ENCODE measurements at regions not wholly inside any gene's neighbourhood (a gene's known extent, or its start where the extent isn't known, plus 50 kb on each side); places are given as distances from the start of the nearest gene placed in this dataset.
"Not testable (repeated sequence)": the region's sequence is repeated elsewhere in the genome, so short reads cannot be mapped to it uniquely, and the experiment has no call there.

DNA sequence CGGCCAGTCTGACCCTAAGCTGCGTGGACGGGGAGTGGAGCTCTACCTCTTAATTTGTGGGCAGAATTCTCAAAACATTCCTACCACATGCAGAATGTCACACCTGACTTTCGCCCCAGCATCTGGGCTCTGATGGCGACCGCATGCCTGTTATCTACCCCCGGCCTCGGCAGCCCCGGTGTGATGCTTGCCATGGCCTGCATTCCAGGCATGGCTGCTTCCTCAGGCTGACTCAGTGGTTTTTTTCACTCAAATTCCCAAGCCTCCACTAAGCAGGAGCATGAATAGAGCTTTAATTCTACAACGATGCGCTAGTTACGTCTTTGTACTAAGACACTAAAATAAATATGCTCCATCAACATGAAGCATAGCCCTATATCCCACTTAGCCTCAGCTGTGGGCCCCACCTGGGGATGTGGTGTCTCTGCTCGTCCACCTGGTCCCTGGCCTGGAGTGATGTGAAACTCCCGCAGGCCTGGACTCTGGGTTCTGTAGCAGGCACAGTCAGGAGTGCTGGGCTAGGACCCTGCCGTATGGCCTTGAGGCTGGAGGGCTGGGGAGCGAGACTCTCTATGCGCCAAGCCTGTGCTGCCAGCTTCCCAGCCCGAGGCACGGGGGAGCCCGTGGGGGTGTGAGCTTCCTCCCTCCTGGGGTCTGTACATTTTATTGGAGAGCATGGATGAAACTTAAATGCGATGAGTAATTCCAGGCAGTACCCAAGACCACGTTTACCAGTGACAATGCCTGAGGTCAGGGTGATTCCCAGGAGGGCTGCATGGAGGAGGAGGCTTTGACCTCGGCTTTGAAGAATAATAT is 153.2 kb downstream of the CTTN start:
- DNase-seq, result no peak

DNA sequence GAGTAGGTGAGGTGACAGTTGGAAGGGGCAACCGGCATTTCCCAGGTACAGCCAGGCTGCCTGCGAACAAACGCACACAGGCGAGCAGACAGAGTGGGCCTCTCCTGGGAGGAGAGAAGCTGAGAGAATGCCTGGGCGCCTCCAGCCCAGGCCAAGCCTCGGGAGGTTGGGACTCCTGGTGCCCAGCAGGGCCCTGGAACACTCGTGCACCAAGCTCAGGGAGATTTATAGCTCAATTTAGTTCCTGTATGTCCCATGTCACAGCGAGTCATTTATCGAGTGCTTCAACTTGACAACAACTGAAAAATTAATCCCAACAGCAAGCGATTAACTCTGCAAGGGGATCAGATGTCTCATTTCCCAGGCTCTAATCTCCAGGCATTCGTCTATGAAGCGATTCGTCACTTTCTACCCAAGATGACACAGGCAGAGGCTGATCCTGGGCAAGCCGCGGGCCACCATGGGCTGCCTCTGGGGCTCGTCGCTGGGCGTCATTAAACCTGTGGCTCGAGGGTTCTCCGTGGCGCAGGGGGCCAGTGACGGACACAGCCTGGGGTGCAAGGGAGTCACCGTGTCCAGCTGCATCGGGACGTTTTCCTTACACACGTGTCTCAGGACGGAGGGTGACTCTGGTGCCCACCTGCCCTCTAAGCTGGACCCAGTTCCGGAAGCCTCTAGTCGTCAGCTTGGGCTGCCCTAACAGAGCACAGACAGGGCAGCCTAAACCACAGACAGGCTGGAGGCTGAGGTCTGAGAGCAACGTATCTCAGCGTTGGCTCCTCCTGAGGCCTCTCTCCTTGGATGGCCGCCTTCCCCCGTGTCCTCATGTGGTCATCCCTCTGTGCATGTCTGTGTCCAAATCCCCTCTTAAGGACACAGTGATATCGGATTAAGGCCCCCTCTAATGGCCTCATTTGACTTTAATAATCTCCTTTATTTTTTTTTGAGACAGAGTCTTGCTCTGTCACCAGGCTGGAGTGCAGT is 154.1 kb downstream of the CTTN start:
- DNase-seq, result no peak

DNA sequence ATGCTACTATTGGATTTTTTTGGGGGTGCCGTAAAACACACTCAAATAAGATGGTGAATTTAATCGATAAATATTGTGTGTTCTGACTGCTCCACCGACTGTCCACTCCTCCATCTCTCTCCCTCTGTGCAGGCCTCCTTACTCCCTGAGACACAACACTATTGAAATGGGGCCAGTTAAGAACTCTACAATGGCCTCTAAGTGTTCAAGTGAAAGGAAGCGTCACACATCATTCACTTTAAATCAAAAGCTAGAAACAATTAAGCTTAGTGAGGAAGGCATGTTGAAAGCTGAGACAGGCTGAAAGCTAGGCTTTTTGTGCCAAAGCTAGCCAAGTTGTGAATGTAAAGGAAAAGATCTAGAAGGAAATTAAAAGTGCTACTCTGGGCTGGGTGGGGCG is 156.7 kb downstream of the CTTN start:
- no peak for DNase-seq

DNA sequence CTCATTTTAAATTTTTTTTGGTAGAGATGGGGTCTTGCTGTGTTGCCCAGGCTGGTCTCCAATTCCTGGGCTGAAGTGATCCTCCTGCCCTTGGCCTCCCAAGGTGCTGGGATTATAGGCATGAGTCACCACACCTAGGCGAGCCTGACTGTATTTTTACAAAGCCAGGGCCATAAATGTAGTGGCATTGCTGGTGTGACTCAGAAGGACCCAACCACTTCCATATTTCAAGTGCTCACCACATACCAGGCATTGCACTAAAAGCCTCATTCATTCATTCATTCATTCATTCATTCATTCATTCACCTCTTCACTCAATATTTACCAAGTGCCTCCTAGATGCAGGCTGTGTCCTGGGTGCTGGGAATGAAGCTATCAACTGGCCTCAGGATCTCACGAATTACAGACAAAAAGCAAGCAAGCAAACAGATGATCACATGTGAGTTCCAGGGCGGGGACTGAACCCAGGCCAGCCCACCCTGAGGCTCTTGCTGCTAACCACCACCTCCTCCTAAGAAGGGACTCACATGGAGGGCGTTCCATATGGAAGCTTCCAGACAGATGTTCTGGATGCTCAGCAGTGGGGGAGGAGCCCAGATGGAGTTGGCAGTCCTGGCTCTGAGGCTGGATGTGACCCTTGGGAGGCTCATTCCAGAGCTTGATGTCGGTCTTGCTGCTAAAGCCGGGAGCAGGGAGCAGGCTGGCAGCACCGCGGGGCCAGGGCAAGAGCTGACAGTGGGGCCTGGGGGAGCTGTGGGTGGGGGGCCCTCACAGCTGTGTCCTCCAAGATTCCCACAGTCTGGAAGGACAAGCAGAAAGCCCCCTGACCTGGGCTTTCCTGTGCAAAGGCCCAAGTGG is 158.8 kb downstream of the CTTN start:
- no peak for DNase-seq

DNA sequence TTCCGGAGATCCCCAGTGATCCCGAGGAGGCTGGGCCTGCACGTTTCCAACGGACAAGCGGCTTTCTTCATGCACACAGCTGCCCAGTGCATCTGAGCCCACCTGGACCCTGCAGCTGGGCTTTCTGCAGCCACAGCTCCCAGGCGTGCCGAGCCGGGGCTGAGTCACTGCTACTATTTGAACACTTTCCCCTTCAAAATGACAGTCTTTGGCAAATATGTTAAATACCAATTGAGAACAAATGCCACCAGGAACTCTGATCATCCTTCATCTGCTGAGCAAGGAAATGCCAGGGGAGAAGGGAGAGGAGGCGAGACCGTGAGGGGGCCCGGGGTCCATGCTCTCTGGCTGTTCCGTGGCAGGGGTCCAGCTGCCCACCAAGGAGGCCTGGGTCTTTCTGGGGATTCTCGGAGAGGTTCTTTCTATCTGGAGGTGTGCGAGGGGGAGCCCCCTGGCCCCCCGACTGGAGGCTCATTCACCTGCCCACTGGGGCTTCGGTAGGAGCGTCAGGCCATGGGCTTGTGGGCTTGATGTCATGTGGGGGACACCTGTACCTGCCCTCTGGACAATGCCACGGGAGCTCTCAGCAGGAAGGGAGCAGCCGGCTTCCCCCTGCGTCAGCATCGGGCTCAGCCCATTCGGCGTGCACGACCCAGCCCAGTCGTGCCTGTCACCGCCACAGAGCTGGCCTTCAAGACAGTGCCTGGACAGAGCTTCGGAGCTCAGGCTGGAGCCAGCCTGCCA is 159.6 kb downstream of the CTTN start:
- DNase-seq, result no peak

DNA sequence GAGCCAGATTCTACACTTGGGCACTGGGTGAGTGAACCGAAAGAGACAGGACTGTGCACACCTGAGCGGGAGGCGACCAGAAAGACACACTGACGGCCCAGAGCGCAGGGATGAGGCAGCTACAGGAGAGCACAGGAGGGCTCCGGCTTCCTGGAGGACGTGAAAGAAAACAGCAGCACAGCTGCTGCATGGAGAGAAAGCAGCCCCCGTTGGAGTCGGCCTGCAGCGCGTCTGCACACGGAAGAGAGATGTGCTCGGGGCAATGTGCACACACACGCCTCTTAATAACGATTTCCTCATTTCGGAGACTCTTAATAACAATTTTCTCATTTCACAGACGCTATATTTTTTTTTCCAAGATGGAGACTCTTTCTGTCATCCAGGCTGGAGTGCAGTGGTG is 160.4 kb downstream of the CTTN start:
- no peak for DNase-seq

DNA sequence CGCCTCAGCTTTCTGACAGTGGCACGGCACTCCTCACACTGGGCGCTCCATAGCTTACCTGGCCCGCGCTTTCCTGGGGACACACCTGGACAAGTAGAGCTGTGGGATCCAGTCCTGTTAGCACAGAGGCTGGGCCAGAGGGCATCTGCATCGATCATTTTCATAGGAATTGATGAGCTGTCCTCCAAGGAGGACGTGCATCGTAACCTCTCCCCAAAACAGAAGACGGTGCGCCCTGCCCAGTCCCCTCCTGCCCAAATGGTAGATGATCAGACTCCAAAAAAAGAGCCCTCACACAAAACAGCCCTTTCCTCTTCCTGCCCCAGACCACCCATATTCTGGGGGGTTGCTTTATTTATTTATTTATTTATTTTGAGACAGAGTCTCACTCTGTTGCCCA is 161.2 kb downstream of the CTTN start:
- no peak for DNase-seq

DNA sequence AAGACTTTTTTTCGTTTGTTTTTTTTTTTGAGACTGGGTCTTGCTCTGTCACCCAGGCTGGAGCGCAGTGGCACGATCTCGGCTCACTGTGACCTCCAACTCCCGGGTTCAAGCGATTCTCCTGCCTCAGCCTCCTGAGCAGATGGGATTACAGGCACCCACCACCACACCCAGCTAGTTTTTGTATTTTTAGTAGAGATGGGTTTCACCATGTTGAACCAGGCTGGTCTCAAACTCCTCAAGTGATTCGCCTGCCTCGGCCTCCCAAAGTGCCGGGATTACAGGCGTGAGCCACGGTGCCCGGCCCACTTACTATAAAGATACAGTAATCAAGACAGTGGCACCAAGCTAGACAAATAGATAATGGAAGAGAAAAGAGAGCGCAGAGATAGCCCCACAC is 162.3 kb downstream of the CTTN start:
- DNase-seq, result not testable (repeated sequence)

DNA sequence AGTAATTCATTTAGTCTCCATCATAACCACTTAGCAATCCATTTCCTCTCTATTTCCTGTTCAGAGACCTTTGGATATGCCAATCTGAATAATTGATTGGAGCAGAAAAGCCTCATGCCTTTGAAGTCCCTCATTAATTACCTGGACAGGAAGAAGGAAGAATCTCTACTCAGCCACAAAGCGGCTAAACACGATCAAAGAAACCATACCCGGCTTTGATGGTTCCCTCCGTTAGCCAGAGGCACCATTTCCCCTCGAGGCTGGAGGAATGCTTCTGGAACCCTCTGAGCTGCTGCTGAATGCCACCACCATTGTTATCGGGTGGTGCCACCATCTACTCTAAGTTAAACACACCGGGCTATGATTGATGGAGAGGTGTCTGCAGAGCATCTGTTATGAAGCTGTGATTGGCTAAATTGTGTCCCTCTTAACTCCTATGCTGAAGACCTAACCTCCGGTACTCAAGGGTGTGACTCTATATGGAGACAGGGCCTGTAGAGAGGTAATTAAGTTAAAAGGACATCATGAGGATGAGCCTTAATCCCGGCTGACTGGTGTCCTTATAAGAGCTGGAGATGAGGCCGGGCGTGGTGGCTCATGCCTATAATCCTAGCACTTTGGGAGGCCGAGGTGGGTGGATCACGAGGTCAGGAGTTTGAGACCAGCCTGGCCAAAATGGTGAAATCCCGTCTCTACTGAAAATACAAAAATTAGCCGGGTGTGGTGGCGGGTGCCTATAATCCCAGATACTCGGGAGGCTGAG is 168.6 kb downstream of the CTTN start:
- DNase-seq, result no peak

DNA sequence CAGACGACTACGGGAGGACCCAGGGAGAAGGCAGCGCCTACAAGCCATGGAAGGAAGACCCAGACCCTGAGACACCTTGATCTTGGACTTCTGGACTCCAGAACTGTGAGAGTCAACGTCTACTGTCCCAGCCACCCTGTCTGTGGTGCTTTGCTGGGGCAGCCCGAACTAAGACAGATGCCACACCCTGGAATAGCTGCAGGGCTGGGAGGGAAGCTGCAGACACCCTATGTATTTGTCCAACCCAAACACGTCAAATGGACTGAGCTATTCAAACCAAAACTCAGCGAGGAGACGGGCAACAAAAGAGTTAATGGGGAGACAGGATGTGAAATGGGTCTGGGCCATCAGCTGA is 169.3 kb downstream of the CTTN start:
- DNase-seq, result no peak

DNA sequence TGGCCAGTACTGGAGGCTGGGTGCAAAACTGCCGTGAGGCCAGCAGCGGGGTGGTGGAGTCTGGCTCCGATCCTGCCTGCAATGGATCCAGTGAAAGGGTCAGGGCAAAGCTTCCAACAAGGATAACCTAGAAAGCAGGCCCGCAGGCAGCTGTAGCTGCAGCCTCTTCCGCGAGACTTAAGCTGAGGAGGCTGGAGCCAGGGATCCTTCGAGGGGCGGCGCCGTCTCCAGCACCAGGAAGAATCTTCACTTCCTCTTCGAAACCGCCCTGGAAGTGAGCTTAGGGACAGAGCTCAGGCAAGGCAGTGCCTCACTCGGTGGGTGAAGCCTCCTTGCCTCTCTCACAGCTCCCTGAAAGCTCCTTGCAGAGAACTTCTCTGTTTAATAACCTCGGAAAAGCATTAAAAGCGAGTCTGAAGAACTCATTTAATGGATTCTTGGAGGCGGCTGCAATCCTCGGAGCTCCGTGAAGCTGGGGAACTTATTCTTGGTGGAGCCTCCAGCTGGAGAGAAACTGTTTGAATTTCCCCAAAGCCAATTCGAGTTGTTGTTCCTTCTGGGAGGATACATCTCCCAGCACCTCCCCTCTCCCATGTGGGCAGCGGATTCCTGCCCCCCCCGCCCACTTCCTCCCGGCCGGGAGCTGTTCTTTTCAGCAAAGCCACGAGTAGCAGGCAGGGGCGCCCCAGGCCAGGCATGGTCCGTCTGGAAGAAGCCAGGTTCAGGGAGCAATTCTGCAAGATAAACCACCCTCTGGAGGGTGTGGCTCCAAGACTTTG is 169.9 kb downstream of the CTTN start:
- no peak for DNase-seq

DNA sequence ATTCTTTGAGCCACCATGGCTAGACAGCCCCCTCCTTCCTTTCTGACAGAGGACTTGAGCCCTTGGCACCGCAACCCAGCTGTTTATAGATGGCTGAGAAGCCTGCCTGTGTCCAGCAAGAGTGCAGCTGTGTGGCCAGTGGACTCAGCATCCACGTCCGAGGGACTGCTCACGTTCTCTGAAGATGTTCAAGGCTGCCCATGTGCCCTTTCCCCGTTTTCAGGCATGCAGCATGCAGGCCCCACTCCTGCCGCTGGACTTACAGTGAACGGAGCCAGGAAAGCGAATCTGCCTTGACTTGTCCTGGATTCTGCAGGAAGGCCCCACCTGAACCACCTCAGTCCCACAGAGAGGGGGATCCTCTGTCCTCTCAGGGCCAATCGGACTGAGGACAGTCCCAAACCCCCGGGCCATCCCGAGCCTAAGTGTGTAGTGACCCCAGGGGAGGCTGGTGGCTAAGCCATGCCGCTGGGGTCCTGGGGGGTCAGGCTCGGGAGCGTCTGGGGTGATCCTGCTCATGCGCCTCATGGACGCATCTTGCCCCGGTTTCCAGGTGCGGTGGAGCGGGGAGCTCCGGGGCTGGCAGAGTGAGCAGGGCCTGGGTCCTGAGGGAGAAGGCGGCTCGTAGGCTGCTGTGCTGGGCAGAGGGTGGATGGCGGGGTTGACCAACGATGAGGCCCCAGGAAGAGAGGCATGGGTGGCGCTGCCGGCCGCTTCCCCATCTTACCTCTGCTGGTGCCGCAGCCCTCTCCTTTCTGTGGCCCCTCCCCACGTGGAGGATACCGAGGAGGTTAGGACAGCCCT is 170.7 kb downstream of the CTTN start:
- DNase-seq, result no peak

DNA sequence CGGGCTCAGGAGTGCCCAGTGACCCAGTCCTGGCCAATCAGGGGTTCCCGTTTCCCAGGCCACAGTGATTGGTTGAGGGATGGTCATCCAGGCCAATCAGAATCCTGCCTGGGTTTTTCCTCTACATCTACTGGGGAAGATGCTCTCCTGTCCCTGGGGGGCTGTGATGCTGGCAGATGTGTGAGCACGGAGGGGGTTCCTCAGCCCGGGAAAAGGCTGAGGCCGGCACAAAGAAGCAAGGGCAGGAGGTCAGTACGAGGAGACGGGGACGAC is 171.2 kb downstream of the CTTN start:
- no peak for DNase-seq

DNA sequence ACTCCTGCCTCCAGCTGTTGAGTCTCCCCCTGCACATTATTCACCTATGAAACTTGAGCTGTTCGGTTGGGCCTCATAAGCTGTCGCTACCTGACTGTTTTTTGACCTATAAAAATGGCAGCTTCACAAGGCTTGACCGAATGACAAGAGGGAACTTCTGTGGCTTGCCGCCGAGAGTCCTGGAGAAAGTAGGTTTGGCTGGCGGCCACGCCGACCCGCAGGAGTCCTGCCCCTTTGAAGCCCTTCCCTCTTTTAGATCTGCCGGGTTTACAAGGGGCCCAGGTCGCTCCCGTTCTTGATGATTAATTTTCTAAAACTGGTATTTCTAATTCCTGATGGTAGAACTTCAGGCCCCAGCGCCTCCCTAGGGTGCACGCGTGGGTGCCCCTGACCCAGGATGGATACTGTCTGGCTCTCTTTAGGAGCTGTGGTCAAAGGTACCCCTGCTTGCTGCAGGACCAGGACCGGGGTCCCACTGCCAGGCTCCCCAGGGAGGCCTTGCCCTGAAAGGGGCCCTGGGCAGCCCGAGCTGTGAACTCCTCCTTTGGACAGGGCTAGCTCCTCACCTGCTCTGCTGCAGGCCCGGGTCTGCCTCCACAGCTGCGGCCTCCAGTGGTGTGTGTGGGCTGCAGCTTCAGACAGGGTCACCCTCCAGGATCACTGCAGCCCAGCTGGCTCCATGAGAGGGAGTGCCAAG is 171.8 kb downstream of the CTTN start:
- no peak for DNase-seq

DNA sequence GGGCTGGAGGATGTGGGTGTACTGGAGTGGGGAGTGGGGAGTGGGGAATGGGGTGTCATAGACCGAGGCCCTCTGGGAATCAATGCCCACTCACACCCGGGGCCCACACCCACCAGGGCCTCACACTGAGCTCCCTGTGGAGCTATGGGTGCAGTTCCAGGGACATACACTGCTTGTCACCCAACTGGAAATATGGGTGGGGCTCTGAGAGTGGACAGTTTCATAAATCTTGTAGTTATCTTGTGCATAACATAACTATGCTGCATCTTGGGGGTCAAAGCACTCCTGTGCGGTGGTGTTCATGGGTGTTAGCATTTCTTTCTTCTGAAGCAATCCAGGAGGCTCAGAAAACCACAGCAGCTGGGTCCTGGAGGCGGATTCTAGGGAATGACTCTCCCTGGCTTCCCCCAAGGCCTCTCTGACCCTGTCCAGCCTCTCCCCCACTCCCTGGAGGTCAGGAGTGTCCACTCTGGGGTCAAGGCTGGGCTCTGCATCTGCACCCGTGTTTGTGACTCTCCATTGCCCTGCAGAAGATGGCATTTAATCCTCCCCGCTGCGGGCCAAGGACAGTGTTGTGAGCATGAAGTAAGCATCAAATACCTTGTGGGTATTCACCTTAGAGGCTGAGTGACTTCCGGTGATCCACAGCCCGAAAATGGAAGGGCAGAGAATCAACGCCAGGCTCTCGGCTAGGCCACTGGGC is 172.5 kb downstream of the CTTN start:
- DNase-seq, result no peak

DNA sequence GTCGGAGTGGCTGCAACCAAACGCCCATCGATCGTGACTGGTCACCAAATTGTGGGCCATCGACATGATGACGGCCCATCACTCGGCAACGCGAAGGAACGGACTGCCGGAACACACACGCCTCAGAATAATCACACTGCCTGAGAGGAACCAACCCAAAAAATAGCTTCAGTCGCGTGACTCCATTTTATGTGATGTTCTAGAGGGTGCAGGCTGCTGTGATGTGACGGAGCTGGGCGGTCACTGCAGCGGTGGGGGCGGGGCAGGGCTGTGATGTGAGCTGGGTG is 174.6 kb downstream of the CTTN start:
- no peak for DNase-seq

DNA sequence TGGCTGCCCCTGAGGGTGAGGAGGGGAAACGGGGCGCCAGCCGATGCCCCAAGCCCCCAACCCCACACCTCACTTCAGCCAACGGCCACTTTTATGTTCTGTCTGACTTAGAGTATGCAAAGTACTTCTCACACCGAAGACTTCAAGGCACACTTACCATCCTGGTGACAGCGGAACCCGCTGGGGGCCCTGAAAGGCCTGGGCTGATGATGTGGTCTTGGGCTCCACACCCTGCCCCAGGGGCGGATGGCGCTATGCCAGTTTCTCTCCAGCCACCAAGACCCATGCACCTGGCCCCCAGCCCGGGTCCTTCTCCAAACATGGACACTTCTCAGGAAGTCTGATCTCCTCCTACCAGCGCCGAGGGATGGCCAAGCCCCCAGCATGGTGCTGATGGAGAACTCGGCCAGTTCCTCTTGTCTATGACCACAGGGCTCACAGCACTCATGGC is 175.4 kb downstream of the CTTN start:
- no peak for DNase-seq

DNA sequence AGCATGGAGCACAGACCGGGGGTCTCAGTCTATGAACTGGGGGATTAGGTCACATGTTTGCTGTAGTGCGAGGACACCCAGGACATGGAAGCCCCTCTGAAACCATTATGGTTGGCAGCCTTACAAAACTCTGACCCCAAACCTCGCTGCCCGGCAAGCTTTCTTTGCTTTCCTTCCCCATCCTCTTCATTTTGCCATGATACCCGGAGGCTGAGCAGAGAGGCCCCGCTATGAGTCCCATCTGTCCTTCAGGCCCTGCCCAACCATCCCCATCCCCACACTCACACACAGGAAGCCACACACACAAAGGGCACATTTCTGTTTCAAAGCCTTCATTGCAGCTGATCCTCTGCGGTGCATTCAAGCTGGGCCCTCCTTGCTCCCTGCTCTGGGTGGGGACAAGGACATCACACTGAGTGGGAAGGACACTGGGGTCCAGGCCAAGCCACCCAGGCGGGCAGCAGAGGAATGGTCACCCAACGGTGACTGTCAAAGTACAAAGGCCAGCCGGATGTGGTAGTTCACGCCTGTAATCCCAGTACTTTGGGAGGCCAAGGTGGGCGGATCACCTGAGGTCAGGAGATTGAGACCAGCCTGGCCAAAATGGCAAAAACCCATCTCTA is 176.5 kb downstream of the CTTN start:
- DNase-seq, result no peak

Data from CD4-positive, alpha-beta T cell treated with Interferon alpha-2 for 1 hour (primary cell).